SH-SY5Y (cell line): ENCODE measurements at regions not wholly inside any gene's neighbourhood (a gene's known extent, or its start where the extent isn't known, plus 50 kb on each side); places are given as distances from the start of the nearest gene placed in this dataset.

Experiments
- GATA2 ChIP-seq: IDR thresholded peaks from 2 replicates; pipeline ENCODE4 v1.6.1; 2011; ENCODE audit warnings: mild to moderate bottlenecking, low read depth, low read length
- GATA3 ChIP-seq: IDR thresholded peaks from 2 replicates; pipeline ENCODE4 v1.6.1; 2011; ENCODE audit warnings: low read depth, mild to moderate bottlenecking, low read length, moderate library complexity

- TF ChIP-seq GATA2 (no peak), GATA3 (no peak)
Observed at GRCh38 chr2:48001498-48001897, 95.2 kb upstream of the FBXO11 start.
